DLD1 (cell line): ENCODE measurements at regions not wholly inside any gene's neighbourhood (a gene's known extent, or its start where the extent isn't known, plus 50 kb on each side); places are given as distances from the start of the nearest gene placed in this dataset.

Source experiments
- in situ Hi-C: cut with HindIII; loops from 2 replicates; pipeline ENCODE4 v1.10.0; 2017; ENCODE audit warnings: low sequenced_read_pairs

GRCh38 chr21:16945580-16945979, 567.3 kb upstream of the CXADR start:
- in situ Hi-C loops: no loop called here

GRCh38 chr21:16956824-16957223, 556.0 kb upstream of the CXADR start:
- in situ Hi-C loops: no loop called here

- in situ Hi-C loops: no loop called here
Observed at GRCh38 chr21:16965424-16965823, 547.4 kb upstream of the CXADR start.

GRCh38 chr21:16968436-16968835, 544.4 kb upstream of the CXADR start:
- in situ Hi-C loops: no loop called here

- in situ Hi-C loops: no loop called here
Observed at GRCh38 chr21:16969636-16970035, 543.2 kb upstream of the CXADR start.

- in situ Hi-C loops: no loop called here
Observed at GRCh38 chr21:16974060-16974459, 538.8 kb upstream of the CXADR start.

- in situ Hi-C loops: no loop called here
Observed at GRCh38 chr21:16976193-16976592, 536.6 kb upstream of the CXADR start.

GRCh38 chr21:16978309-16978895, 534.4 kb upstream of the CXADR start:
- in situ Hi-C loops: no loop called here

GRCh38 chr21:16979574-16979973, 533.3 kb upstream of the CXADR start:
- in situ Hi-C loops: no loop called here

- in situ Hi-C loops: no loop called here
Observed at GRCh38 chr21:16983420-16983819, 529.4 kb upstream of the CXADR start.

GRCh38 chr21:16992448-16992847, 520.4 kb upstream of the CXADR start:
- in situ Hi-C loops: no loop called here

- in situ Hi-C loops: no loop called here
Observed at GRCh38 chr21:16993416-16994038, 519.3 kb upstream of the CXADR start.

GRCh38 chr21:17002594-17003257, 510.1 kb upstream of the CXADR start:
- in situ Hi-C loops: no loop called here

GRCh38 chr21:17003258-17003615, 509.6 kb upstream of the CXADR start:
- in situ Hi-C loops: no loop called here

GRCh38 chr21:17003763-17004373, 509.0 kb upstream of the CXADR start:
- in situ Hi-C loops: no loop called here

GRCh38 chr21:17032141-17032655, 480.6 kb upstream of the CXADR start:
- in situ Hi-C loops: no loop called here

GRCh38 chr21:17044696-17045095, 468.1 kb upstream of the CXADR start:
- in situ Hi-C loops: no loop called here

- in situ Hi-C loops: no loop called here
Observed at GRCh38 chr21:17045214-17045853, 467.5 kb upstream of the CXADR start.

GRCh38 chr21:17048974-17049373, 463.9 kb upstream of the CXADR start:
- in situ Hi-C loops: no loop called here

GRCh38 chr21:17050156-17050555, 462.7 kb upstream of the CXADR start:
- in situ Hi-C loops: no loop called here

- in situ Hi-C loops: no loop called here
Observed at GRCh38 chr21:17050646-17051045, 462.2 kb upstream of the CXADR start.
